ENCODE measurements at regions not wholly inside any gene's neighbourhood (a gene's known extent, or its start where the extent isn't known, plus 50 kb on each side); places are given as distances from the start of the nearest gene placed in this dataset.

DNA sequence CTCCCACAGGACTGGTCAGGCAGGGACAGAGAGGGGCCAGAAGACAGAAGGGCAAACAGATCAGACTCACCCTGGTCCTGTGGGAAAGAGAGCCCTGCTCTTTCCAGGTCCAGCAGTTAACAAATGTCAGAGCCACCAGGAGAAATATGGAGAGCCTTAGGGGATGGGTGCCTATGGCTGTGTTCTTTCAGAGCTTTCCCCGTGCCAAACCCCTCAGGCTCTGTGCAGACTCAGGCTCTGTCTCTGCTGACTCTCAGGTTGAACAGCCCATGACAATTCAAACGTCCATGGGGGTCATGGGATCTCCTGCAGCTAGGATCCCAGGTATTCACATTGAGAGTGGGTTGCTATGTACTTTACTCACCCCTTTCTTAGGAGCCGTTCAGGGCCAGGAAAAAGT lies 120.8 kb upstream of the ERBB4 start:
- Histone ChIP-seq H3K9me3 (ENCODE audit: low read length) (no peaks in the 10 kb centered on the region), H3K27ac (ENCODE audit: low read depth, low read length, poor library complexity, severe bottlenecking) (no peak overlapping the region), H4K20me1 (ENCODE audit: insufficient read depth, low read length) (no peaks in the 10 kb centered on the region), H3K36me3 (ENCODE audit: insufficient read depth, low read length) (no peaks in the 10 kb centered on the region), H3K9me2 (ENCODE audit: low read depth, low read length) (no peaks in the 10 kb centered on the region), H3K4me2 (ENCODE audit: low read length) (no peak overlapping the region), H3K9ac (ENCODE audit: low read length) (no peak overlapping the region), H3K4me1 (ENCODE audit: insufficient read depth, low read length, severe bottlenecking) (no peaks in the 10 kb centered on the region), H2AFZ (ENCODE audit: low read length) (no peak overlapping the region), H3K4me3 (ENCODE audit: low read depth, low read length, poor library complexity, severe bottlenecking) (no peak overlapping the region), H3K27me3 (ENCODE audit: insufficient read depth, low read length) (no peaks in the 10 kb centered on the region), H3K79me2 (ENCODE audit: insufficient read depth, low read length) (no peaks in the 10 kb centered on the region), H3F3A (ENCODE audit: insufficient read depth, low read length) (no peaks in the 10 kb centered on the region; the same call in 1 of the 2 replicates)
- TF ChIP-seq, protein P1, sequence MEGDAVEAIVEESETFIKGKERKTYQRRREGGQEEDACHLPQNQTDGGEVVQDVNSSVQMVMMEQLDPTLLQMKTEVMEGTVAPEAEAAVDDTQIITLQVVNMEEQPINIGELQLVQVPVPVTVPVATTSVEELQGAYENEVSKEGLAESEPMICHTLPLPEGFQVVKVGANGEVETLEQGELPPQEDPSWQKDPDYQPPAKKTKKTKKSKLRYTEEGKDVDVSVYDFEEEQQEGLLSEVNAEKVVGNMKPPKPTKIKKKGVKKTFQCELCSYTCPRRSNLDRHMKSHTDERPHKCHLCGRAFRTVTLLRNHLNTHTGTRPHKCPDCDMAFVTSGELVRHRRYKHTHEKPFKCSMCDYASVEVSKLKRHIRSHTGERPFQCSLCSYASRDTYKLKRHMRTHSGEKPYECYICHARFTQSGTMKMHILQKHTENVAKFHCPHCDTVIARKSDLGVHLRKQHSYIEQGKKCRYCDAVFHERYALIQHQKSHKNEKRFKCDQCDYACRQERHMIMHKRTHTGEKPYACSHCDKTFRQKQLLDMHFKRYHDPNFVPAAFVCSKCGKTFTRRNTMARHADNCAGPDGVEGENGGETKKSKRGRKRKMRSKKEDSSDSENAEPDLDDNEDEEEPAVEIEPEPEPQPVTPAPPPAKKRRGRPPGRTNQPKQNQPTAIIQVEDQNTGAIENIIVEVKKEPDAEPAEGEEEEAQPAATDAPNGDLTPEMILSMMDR (IDR thresholded peaks at IDR 0.05; ENCODE audit: low read length): no peak
- TF ChIP-seq EZH2 (IDR thresholded peaks at IDR 0.05; ENCODE audit: borderline replicate concordance, low read length): no peak

GRCh38 chr2:212649646-212650045 lies 111.0 kb upstream of the ERBB4 start:
- H3K4me1 ChIP-seq (ENCODE audit: insufficient read depth, low read length, severe bottlenecking): no peaks in the 10 kb centered on the region
- no peaks in the 10 kb centered on the region for H3F3A ChIP-seq (ENCODE audit: insufficient read depth, low read length)
- H3K4me3 ChIP-seq (ENCODE audit: low read depth, low read length, poor library complexity, severe bottlenecking): no peak overlapping the region
- no peaks in the 10 kb centered on the region for H3K79me2 ChIP-seq (ENCODE audit: insufficient read depth, low read length)
- no peak overlapping the region for H3K9ac ChIP-seq (ENCODE audit: low read length)
- no peak overlapping the region for H2AFZ ChIP-seq (ENCODE audit: low read length)
- no peaks in the 10 kb centered on the region for H3K36me3 ChIP-seq (ENCODE audit: insufficient read depth, low read length)
- no peak overlapping the region for H3K27ac ChIP-seq (ENCODE audit: low read depth, low read length, poor library complexity, severe bottlenecking)
- H3K9me2 ChIP-seq (ENCODE audit: low read depth, low read length): no peaks in the 10 kb centered on the region
- no peaks in the 10 kb centered on the region for H3K9me3 ChIP-seq (ENCODE audit: low read length)
- no peaks in the 10 kb centered on the region for H4K20me1 ChIP-seq (ENCODE audit: insufficient read depth, low read length)
- no peaks in the 10 kb centered on the region for H3K27me3 ChIP-seq (ENCODE audit: insufficient read depth, low read length)
- TF ChIP-seq, protein P1 (IDR thresholded peaks at IDR 0.05; ENCODE audit: low read length): no peak
- no peak for TF ChIP-seq EZH2 (IDR thresholded peaks at IDR 0.05; ENCODE audit: borderline replicate concordance, low read length)
- H3K4me2 ChIP-seq (ENCODE audit: low read length): no peak overlapping the region

- Histone ChIP-seq H3K36me3 (ENCODE audit: insufficient read depth, low read length) (no peaks in the 10 kb centered on the region), H2AFZ (ENCODE audit: low read length) (no peak overlapping the region), H3F3A (ENCODE audit: insufficient read depth, low read length) (no peaks in the 10 kb centered on the region), H3K9me3 (ENCODE audit: low read length) (no peaks in the 10 kb centered on the region), H3K9me2 (ENCODE audit: low read depth, low read length) (no peaks in the 10 kb centered on the region), H3K27ac (ENCODE audit: low read depth, low read length, poor library complexity, severe bottlenecking) (no peak overlapping the region), H3K79me2 (ENCODE audit: insufficient read depth, low read length) (no peaks in the 10 kb centered on the region), H3K4me2 (ENCODE audit: low read length) (no peak overlapping the region), H3K4me1 (ENCODE audit: insufficient read depth, low read length, severe bottlenecking) (no peaks in the 10 kb centered on the region), H3K9ac (ENCODE audit: low read length) (no peak overlapping the region), H4K20me1 (ENCODE audit: insufficient read depth, low read length) (no peaks in the 10 kb centered on the region), H3K27me3 (ENCODE audit: insufficient read depth, low read length) (no peaks in the 10 kb centered on the region), H3K4me3 (ENCODE audit: low read depth, low read length, poor library complexity, severe bottlenecking) (no peak overlapping the region)
- TF ChIP-seq EZH2 (IDR thresholded peaks at IDR 0.05; ENCODE audit: borderline replicate concordance, low read length): no peak
- TF ChIP-seq, protein P1 (IDR thresholded peaks at IDR 0.05; ENCODE audit: low read length): no peak
These were observed 108.2 kb upstream of the ERBB4 start for GRCh38 chr2:212646698-212647366.
